IMR-90 (cell line): ENCODE measurements at regions not wholly inside any gene's neighbourhood (a gene's known extent, or its start where the extent isn't known, plus 50 kb on each side); places are given as distances from the start of the nearest gene placed in this dataset.

Experiments
- ATAC-seq: fragments of 200-7000 bp; cut with Tn5 transposase; 2 replicates; pipeline ENCODE4 v1.9.1; 2020; ENCODE audit warnings: low read depth, mild to moderate bottlenecking, moderate library complexity
- BruUV-seq: library from RNA; stranded (reverse); fragments of 400-500 nt; replicated peaks from 2 replicates; lab custom pipeline; 2021; lab: Mats Ljungman, UMichigan
- CTCF ChIA-PET: fragments of 300-600 bp; formaldehyde crosslinking; extraction: SDS; loops from one replicate; lab custom pipeline; 2021; ENCODE audit warnings: antibody characterized with exemption; lab: Yijun Ruan, JAX
- POLR2A ChIA-PET: fragments of 300-600 bp; sonication (Branson Sonifier 250); formaldehyde crosslinking; loops from one replicate; lab custom pipeline; 2022; ENCODE audit warnings: antibody characterized with exemption; ENCODE audit not compliant: unreplicated experiment; lab: Charles Lee
- DNase-seq: peaks from one replicate; pipeline ENCODE4 v3.0.0; 2013
- H2AFZ ChIP-seq: replicated peaks from 2 replicates; pipeline ENCODE3; 2013; ENCODE audit warnings: low read length, mild to moderate bottlenecking; ENCODE audit not compliant: poor library complexity
- H2AK5ac ChIP-seq: 2 replicates; pipeline ENCODE4 v1.6.1; 2013; ENCODE audit warnings: low read depth, low read length, inconsistent platforms
- H2AK9ac ChIP-seq: replicated peaks from 2 replicates; pipeline ENCODE3; 2013; ENCODE audit warnings: mild to moderate bottlenecking, low read depth, low read length, moderate library complexity; ENCODE audit not compliant: poor library complexity
- H2BK120ac ChIP-seq: 2 replicates; pipeline ENCODE4 v1.6.1; 2013; ENCODE audit warnings: low read depth, low read length, inconsistent platforms
- H2BK15ac ChIP-seq: 3 replicates; pipeline ENCODE4 v1.6.1; 2013; ENCODE audit warnings: low read depth, low read length, inconsistent platforms
- H2BK20ac ChIP-seq: 2 replicates; pipeline ENCODE4 v1.6.1; 2013; ENCODE audit warnings: low read depth, mild to moderate bottlenecking, inconsistent platforms, low read length, moderate library complexity
- H2BK5ac ChIP-seq: 2 replicates; pipeline ENCODE4 v1.6.1; 2013; ENCODE audit warnings: mild to moderate bottlenecking, low read depth, low read length, inconsistent platforms; ENCODE audit not compliant: poor library complexity, severe bottlenecking
- H3K14ac ChIP-seq: replicated peaks from 2 replicates; pipeline ENCODE4 v1.6.1; 2013; ENCODE audit warnings: low read depth, low read length, inconsistent platforms
- H3K18ac ChIP-seq: 2 replicates; pipeline ENCODE4 v1.6.1; 2013; ENCODE audit warnings: low read depth, low read length, control low read depth
- H3K23ac ChIP-seq: 2 replicates; pipeline ENCODE4 v1.6.1; 2013; ENCODE audit warnings: low read depth, low read length, inconsistent platforms
- H3K27ac ChIP-seq: 2 replicates; pipeline ENCODE4 v1.5.1; 2013; ENCODE audit warnings: mild to moderate bottlenecking, control low read depth, low read length; ENCODE audit not compliant: insufficient read depth
- H3K27me3 ChIP-seq: 2 replicates; pipeline ENCODE4 v1.6.1; 2013; ENCODE audit warnings: low read length; ENCODE audit not compliant: control insufficient read depth, insufficient read depth
- H3K36me3 ChIP-seq: 2 replicates; pipeline ENCODE4 v1.6.1; 2013; ENCODE audit warnings: low read length, mixed read lengths; ENCODE audit not compliant: control insufficient read depth, insufficient read depth
- H3K4ac ChIP-seq: 2 replicates; pipeline ENCODE4 v1.6.1; 2013; ENCODE audit warnings: low read depth, low read length, inconsistent platforms
- H3K4me1 ChIP-seq: 2 replicates; pipeline ENCODE4 v1.6.1; 2013; ENCODE audit warnings: low read length, mixed read lengths; ENCODE audit not compliant: control insufficient read depth, insufficient read depth
- H3K4me2 ChIP-seq: 2 replicates; pipeline ENCODE4 v1.6.1; 2013; ENCODE audit warnings: low read depth, mild to moderate bottlenecking, control low read depth, low read length, moderate library complexity
- H3K4me3 ChIP-seq: 2 replicates; pipeline ENCODE4 v1.5.1; 2013; ENCODE audit warnings: low read depth, mild to moderate bottlenecking, control low read depth, low read length, moderate library complexity; ENCODE audit not compliant: insufficient read depth
- H3K56ac ChIP-seq: 2 replicates; pipeline ENCODE4 v1.6.1; 2013; ENCODE audit warnings: low read length, inconsistent platforms; ENCODE audit not compliant: insufficient read depth; ENCODE audit errors: extremely low read depth
- H3K79me1 ChIP-seq, 2 experiments: 2 replicates each; pipeline ENCODE4 v1.6.1; 2013; ENCODE audit warnings: low read length in 2 of 2, inconsistent platforms in 1 of 2, low read depth in 1 of 2
- H3K9ac ChIP-seq: 2 replicates; pipeline ENCODE4 v1.6.1; 2013; ENCODE audit warnings: low read depth, low read length, control low read depth
- H3K9me1 ChIP-seq: 2 replicates; pipeline ENCODE4 v1.6.1; 2013; ENCODE audit warnings: low read length, inconsistent platforms; ENCODE audit not compliant: insufficient read depth
- H3K9me3 ChIP-seq: 2 replicates; pipeline ENCODE4 v1.6.1; 2013; ENCODE audit warnings: low read length; ENCODE audit not compliant: control insufficient read depth, insufficient read depth
- H4K20me1 ChIP-seq: 2 replicates; pipeline ENCODE4 v1.6.1; 2013; ENCODE audit warnings: low read length, inconsistent platforms; ENCODE audit not compliant: insufficient read depth
- H4K5ac ChIP-seq: 2 replicates; pipeline ENCODE4 v1.6.1; 2013; ENCODE audit warnings: mild to moderate bottlenecking, low read depth, low read length, control low read depth
- H4K8ac ChIP-seq, 2 experiments: 2 replicates each; pipeline ENCODE4 v1.6.1; 2013; ENCODE audit warnings: low read depth in 2 of 2, low read length in 2 of 2, control low read depth in 1 of 2, inconsistent platforms in 1 of 2
- H4K91ac ChIP-seq: 2 replicates; pipeline ENCODE4 v1.6.1; 2013; ENCODE audit warnings: low read depth, low read length, inconsistent platforms; ENCODE audit not compliant: insufficient read depth
- CEBPB ChIP-seq: IDR thresholded peaks from 2 replicates; pipeline ENCODE4 v1.6.1; 2012; ENCODE audit warnings: low read depth, low read length, improper control_type of control experiment
- POLR2A ChIP-seq: IDR thresholded peaks from 2 replicates; pipeline ENCODE4 v1.6.1; 2012; ENCODE audit warnings: mild to moderate bottlenecking, low read depth, low read length
- RCOR1 ChIP-seq: IDR thresholded peaks from 2 replicates; pipeline ENCODE4 v1.6.1; 2012; ENCODE audit warnings: mild to moderate bottlenecking, low read length, improper control_type of control experiment; ENCODE audit not compliant: insufficient replicate concordance
- WGBS, 2 experiments: methylation state at CpG; one replicate each; pipeline versions ENCODE4 v1.1.5 to v1.1.7; 2013; ENCODE audit warnings: missing lambda C conversion rate in 2 of 2; ENCODE audit not compliant: insufficient read length in 1 of 2; ENCODE audit errors: extremely low coverage in 2 of 2; 5-methylcytosine and 5-hydroxymethylcytosine counted together
- dilution Hi-C: fragments of 300-500 bp; cut with HindIII; formaldehyde crosslinking; loops from one replicate; pipeline ENCODE4 v1.14.3; 2018; ENCODE audit warnings: low sequenced_read_pairs; ENCODE audit not compliant: unreplicated experiment
- in situ Hi-C: fragments of 300-500 bp; cut with MboI; formaldehyde crosslinking; loops from 3 replicates; pipeline ENCODE4 v1.14.3; 2019; ENCODE audit warnings: low sequenced_read_pairs, inconsistent platforms, mixed read lengths
- intact Hi-C: fragments of 100-400 bp; cut with micrococcal nuclease; formaldehyde crosslinking; loops from 2 replicates; pipeline ENCODE4 v1.10.0; 2022
- TF ChIP-seq, protein P1 (sequence below): fragments of 150-350 bp; IDR thresholded peaks from 2 replicates; pipeline ENCODE4 v1.6.1; 2016; ENCODE audit warnings: low read depth, mild to moderate bottlenecking, low read length, moderate library complexity, borderline replicate concordance

DNA sequence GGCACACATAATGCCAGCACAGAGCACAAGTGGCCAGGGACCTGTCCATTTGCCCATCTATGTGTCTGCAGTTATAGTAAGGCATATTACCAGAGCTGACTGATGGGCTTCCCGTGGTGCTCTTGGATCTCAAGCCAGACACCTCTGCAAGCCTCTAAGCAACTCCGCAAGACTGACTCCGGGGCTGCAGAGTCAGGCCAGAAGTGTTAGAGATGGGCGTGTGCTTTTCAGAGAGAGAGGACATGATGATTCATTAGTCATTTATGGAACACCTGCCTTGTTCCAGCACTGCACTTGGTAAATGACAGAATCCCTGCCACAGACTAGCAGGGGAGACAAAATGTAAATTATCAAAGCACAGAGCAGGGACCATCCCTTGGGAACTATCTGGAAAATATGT is 559.0 kb downstream of the PDCD6IP start:
- no peak overlapping the region for H2AFZ ChIP-seq
- dilution Hi-C loops (no loop called here), intact Hi-C loops (no loop called here), in situ Hi-C loops (no loop called here)
- H2BK20ac ChIP-seq = no peak overlapping the region
- H4K5ac ChIP-seq = no peak overlapping the region
- H3K4ac ChIP-seq = no peak overlapping the region
- H3K9me1 ChIP-seq = no peaks in the 10 kb centered on the region
- TF ChIP-seq, protein P1, sequence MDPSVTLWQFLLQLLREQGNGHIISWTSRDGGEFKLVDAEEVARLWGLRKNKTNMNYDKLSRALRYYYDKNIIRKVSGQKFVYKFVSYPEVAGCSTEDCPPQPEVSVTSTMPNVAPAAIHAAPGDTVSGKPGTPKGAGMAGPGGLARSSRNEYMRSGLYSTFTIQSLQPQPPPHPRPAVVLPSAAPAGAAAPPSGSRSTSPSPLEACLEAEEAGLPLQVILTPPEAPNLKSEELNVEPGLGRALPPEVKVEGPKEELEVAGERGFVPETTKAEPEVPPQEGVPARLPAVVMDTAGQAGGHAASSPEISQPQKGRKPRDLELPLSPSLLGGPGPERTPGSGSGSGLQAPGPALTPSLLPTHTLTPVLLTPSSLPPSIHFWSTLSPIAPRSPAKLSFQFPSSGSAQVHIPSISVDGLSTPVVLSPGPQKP = no peak
- TF ChIP-seq CEBPB (no peak), POLR2A (no peak), RCOR1 (no peak)
- no peak overlapping the region for H2AK9ac ChIP-seq
- H3K14ac ChIP-seq = no peak overlapping the region
- no peak overlapping the region for H2BK120ac ChIP-seq
- no peak for ATAC-seq
- no peaks in the 10 kb centered on the region for H3K27me3 ChIP-seq
- H3K79me1 ChIP-seq = no peaks in the 10 kb centered on the region
- no peak overlapping the region for H3K18ac ChIP-seq
- WGBS, 2 experiments = 17% methylated on average over 1 of the region's 4 CpGs; no CpG with 5 or more reads in 1 of the 2 experiments
- H3K4me3 ChIP-seq = no peak overlapping the region
- H3K9ac ChIP-seq = no peak overlapping the region
- H2BK5ac ChIP-seq = no peak overlapping the region
- H3K4me2 ChIP-seq = no peak overlapping the region
- peaks cover 10% of the 10 kb centered on the region for H3K9me3 ChIP-seq
- H4K20me1 ChIP-seq = no peaks in the 10 kb centered on the region
- CTCF ChIA-PET = no interaction called here
- no peaks in the 10 kb centered on the region for H3K36me3 ChIP-seq
- H4K8ac ChIP-seq = no peak overlapping the region
- no peak overlapping the region for H3K56ac ChIP-seq
- no peak overlapping the region for H4K91ac ChIP-seq
- no peak for DNase-seq
- no peak overlapping the region for H3K27ac ChIP-seq
- H2AK5ac ChIP-seq = no peak overlapping the region
- no peak overlapping the region for H3K23ac ChIP-seq
- H2BK15ac ChIP-seq = no peak overlapping the region
- H3K4me1 ChIP-seq = no peaks in the 10 kb centered on the region
- POLR2A ChIA-PET = no interaction called here
- BruUV-seq = no TSS peak
